ENCODE measurements at regions not wholly inside any gene's neighbourhood (a gene's known extent, or its start where the extent isn't known, plus 50 kb on each side); places are given as distances from the start of the nearest gene placed in this dataset.
"Not testable (repeated sequence)": the region's sequence is repeated elsewhere in the genome, so short reads cannot be mapped to it uniquely, and the experiment has no call there.

- H4K20me1 ChIP-seq (ENCODE audit: control insufficient read depth, insufficient read depth); H2AFZ ChIP-seq (ENCODE audit: control insufficient read depth, low read depth, low read length); H3K79me2 ChIP-seq (ENCODE audit: control insufficient read depth, insufficient read depth, low read length); H3K4me3 ChIP-seq; FAIRE-seq; RAD21 ChIA-PET (ENCODE audit: unreplicated experiment); H3K9me3 ChIP-seq (replicated peaks; ENCODE audit: control insufficient read depth, insufficient read depth, low read length); POLR2A ChIA-PET; BruUV-seq (replicated peaks); H3K4me1 ChIP-seq (ENCODE audit: control insufficient read depth, insufficient read depth, low read length); intact Hi-C loops (cut with micrococcal nuclease; ENCODE audit: unreplicated experiment); in situ Hi-C loops (cut with MboI); SMC1A ChIA-PET (ENCODE audit: uncharacterized antibody, unreplicated experiment); H3K9ac ChIP-seq (ENCODE audit: control insufficient read depth, insufficient read depth, low read length); H3K4me2 ChIP-seq (ENCODE audit: control insufficient read depth, insufficient read depth); H3K36me3 ChIP-seq (ENCODE audit: control insufficient read depth in 2 of 2, insufficient read depth in 2 of 2, low read length in 1 of 2); ATAC-seq; H3K27ac ChIP-seq (ENCODE audit: control insufficient read depth, insufficient read depth); H3K27me3 ChIP-seq (replicated peaks in 1 of 2; ENCODE audit: control insufficient read depth in 2 of 2, insufficient read depth in 2 of 2, low read length in 1 of 2); CTCF ChIA-PET; DNase-seq (ENCODE audit: low read depth, low spot score): not testable (repeated sequence)
- WGBS (ENCODE audit: insufficient coverage, insufficient replicate concordance, low lambda C conversion rate, missing lambda C conversion rate) = 50% methylated on average over 5 of the region's 5 CpGs
Measured at GRCh38 chr1:215415521-215415920, 151.6 kb upstream of the KCTD3 start.

GRCh38 chr1:215416497-215416896 is 150.6 kb upstream of the KCTD3 start:
- DNase-seq (ENCODE audit: low read depth, low spot score) = no peak
- ChIA-PET POLR2A (no interaction called here), RAD21 (ENCODE audit: unreplicated experiment) (no interaction called here)

More at GRCh38 chr1:215416497-215416896, 150.6 kb upstream of the KCTD3 start:
- H4K20me1 ChIP-seq (ENCODE audit: control insufficient read depth, insufficient read depth) = no peaks in the 10 kb centered on the region; the same call in 1 of the 2 replicates
- intact Hi-C loops (cut with micrococcal nuclease; ENCODE audit: unreplicated experiment) (no loop called here), in situ Hi-C loops (cut with MboI) (no loop called here)
- no peaks in the 10 kb centered on the region for H3K4me1 ChIP-seq (ENCODE audit: control insufficient read depth, insufficient read depth, low read length)
- ATAC-seq (no peak), FAIRE-seq (no peak)
- WGBS (ENCODE audit: insufficient coverage, insufficient replicate concordance, low lambda C conversion rate, missing lambda C conversion rate) = 0% methylated on average over 2 of the region's 2 CpGs
- no peak overlapping the region for H3K9ac ChIP-seq (ENCODE audit: control insufficient read depth, insufficient read depth, low read length)
- H2AFZ ChIP-seq (ENCODE audit: control insufficient read depth, low read depth, low read length) = no peak overlapping the region
- H3K79me2 ChIP-seq (ENCODE audit: control insufficient read depth, insufficient read depth, low read length) = no peaks in the 10 kb centered on the region
- ChIA-PET SMC1A (ENCODE audit: uncharacterized antibody, unreplicated experiment) (no interaction called here), CTCF (no interaction called here)
- H3K36me3 ChIP-seq (ENCODE audit: control insufficient read depth in 2 of 2, insufficient read depth in 2 of 2, low read length in 1 of 2) = no peaks in the 10 kb centered on the region
- H3K27me3 ChIP-seq (replicated peaks in 1 of 2; ENCODE audit: control insufficient read depth in 2 of 2, insufficient read depth in 2 of 2, low read length in 1 of 2) = no peaks in the 10 kb centered on the region
- no TSS peak for BruUV-seq (replicated peaks)
- H3K27ac ChIP-seq (ENCODE audit: control insufficient read depth, insufficient read depth) = no peak overlapping the region
- no peak overlapping the region for H3K4me3 ChIP-seq
- no peak for TF ChIP-seq STAT3 (IDR thresholded peaks at IDR 0.05; ENCODE audit: low read depth, low read length)
- TF ChIP-seq SIN3A (IDR thresholded peaks at IDR 0.05; ENCODE audit: low read depth, low read length) = no peak
- no peak for TF ChIP-seq CBX3 (IDR thresholded peaks at IDR 0.05; ENCODE audit: borderline replicate concordance, low read depth)
- TF ChIP-seq JUND (IDR thresholded peaks at IDR 0.05; ENCODE audit: low read depth, low read length) = no peak
- no peak for TF ChIP-seq TCF7 (IDR thresholded peaks at IDR 0.05; ENCODE audit: borderline replicate concordance)
- no peaks in the 10 kb centered on the region for H3K9me3 ChIP-seq (replicated peaks; ENCODE audit: control insufficient read depth, insufficient read depth, low read length)
- no peak overlapping the region for H3K4me2 ChIP-seq (ENCODE audit: control insufficient read depth, insufficient read depth)
